ENCODE measurements at regions not wholly inside any gene's neighbourhood (a gene's known extent, or its start where the extent isn't known, plus 50 kb on each side); places are given as distances from the start of the nearest gene placed in this dataset.

DNA sequence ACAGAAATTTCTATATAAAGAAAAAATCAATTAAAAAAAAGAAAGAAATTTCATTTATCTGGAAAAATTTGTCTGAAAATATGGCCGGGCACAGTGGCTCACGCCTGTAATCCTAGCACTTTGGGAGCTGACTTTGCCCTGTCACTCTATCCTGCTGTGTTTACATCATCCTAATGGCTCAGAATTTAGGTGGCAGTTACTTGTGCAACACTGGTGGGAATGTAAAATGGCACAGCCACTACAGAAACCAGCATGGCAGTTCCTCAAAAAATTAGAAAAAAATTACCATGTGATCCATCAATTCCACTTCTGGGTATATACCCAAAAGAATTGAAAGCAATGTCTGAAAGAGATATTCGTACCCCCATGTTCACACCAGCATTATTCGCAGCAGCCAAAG, 405.2 kb upstream of the AUTS2 start:
- no peak overlapping the region for H3K4me3 ChIP-seq (ENCODE audit: low read depth, low read length)
- DNase-seq (ENCODE audit: low read depth) = no peak
- TF ChIP-seq CTCF (IDR thresholded peaks at IDR 0.05; ENCODE audit: control insufficient read depth, extremely low read depth, insufficient read depth) = no peak

DNA sequence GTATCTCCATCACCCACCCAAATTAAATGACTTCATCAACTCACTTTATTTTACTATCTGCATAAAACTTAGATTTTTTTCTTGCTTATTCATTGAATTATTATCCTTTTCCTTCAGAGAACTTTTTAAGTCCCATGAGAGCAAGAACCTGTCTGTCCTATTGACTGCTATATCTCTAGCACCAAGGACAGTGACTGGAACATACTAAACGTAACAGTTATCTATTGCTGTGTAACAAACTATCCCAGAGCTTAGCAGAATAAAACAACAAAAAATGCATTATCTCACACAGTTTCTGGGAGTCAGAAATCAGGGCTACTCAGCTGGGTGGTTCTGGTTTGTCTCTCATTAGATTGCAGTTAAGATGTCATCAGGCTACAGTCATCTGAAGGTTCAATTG, 401.7 kb upstream of the AUTS2 start:
- DNase-seq (ENCODE audit: low read depth) = no peak
- TF ChIP-seq CTCF (IDR thresholded peaks at IDR 0.05; ENCODE audit: control insufficient read depth, extremely low read depth, insufficient read depth) = no peak
- H3K4me3 ChIP-seq (ENCODE audit: low read depth, low read length) = no peak overlapping the region

- no peak for DNase-seq (ENCODE audit: low read depth)
- no peak for TF ChIP-seq CTCF (IDR thresholded peaks at IDR 0.05; ENCODE audit: control insufficient read depth, extremely low read depth, insufficient read depth)
- H3K4me3 ChIP-seq (ENCODE audit: low read depth, low read length) = no peak overlapping the region
Measured at GRCh38 chr7:69198250-69198649, 400.0 kb upstream of the AUTS2 start.

GRCh38 chr7:69199041-69199440, 399.2 kb upstream of the AUTS2 start:
- TF ChIP-seq CTCF (IDR thresholded peaks at IDR 0.05; ENCODE audit: control insufficient read depth, extremely low read depth, insufficient read depth) = no peak
- DNase-seq (ENCODE audit: low read depth) = no peak
- no peak overlapping the region for H3K4me3 ChIP-seq (ENCODE audit: low read depth, low read length)

DNA sequence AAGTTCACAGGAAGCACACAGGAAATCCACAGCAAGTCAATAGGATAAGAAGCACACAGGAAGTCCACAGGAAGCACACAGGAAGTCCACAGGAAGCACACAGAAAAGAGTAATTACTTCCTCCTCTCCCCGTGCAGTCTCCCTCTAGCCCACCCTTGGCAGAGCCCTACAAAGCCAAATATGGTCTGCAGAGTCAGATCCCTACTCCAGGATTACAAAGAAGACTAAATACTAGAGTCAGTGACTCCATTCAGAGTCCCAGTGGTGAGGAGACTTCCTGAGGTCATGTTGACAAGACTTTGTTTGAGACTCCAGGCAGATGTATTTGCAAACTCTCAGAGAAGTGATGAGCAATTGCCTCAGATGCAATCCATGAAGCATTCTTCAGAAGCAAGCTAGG, 398.6 kb upstream of the AUTS2 start:
- TF ChIP-seq CTCF (IDR thresholded peaks at IDR 0.05; ENCODE audit: control insufficient read depth, extremely low read depth, insufficient read depth) = no peak
- DNase-seq (ENCODE audit: low read depth) = no peak
- no peak overlapping the region for H3K4me3 ChIP-seq (ENCODE audit: low read depth, low read length)

DNA sequence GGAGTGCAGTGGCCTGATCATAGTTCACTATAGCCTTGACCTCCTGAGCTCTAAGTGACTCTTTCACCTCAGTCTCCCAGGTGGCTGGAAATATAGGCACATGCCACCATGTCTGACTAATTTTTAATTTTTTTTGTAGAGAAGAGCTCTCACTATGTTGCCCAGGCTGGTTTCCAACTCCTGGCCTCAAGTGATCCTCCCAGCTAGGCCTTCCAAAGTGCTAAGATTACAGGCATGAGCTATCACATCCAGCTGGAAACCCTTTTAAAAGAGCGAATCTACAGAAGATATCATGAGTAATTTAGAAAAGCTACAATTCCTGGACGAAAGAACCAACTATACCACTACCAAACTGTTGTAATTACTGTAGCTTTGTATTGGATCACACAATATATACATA, 394.4 kb upstream of the AUTS2 start:
- no peak overlapping the region for H3K4me3 ChIP-seq (ENCODE audit: low read depth, low read length)
- DNase-seq (ENCODE audit: low read depth) = no peak
- no peak for TF ChIP-seq CTCF (IDR thresholded peaks at IDR 0.05; ENCODE audit: control insufficient read depth, extremely low read depth, insufficient read depth)

GRCh38 chr7:69204943-69205342, 393.3 kb upstream of the AUTS2 start:
- DNase-seq (ENCODE audit: low read depth) = no peak
- no peak overlapping the region for H3K4me3 ChIP-seq (ENCODE audit: low read depth, low read length)
- TF ChIP-seq CTCF (IDR thresholded peaks at IDR 0.05; ENCODE audit: control insufficient read depth, extremely low read depth, insufficient read depth) = no peak

All from LNCaP clone FGC (cell line).